Memory B cell (primary cell): ENCODE measurements at regions not wholly inside any gene's neighbourhood (a gene's known extent, or its start where the extent isn't known, plus 50 kb on each side); places are given as distances from the start of the nearest gene placed in this dataset.

Source experiments
- ATAC-seq: fragments of 150-1000 bp; cut with Tn5 transposase; 2 replicates; pipeline ENCODE4 v1.10.0; 2021; ENCODE audit warnings: low read depth, mild to moderate bottlenecking, moderate library complexity
- DNase-seq, 2 donors: peaks; one replicate each; pipeline ENCODE4 v3.0.0; 2022; ENCODE audit warnings: low spot score in 2 of 2
- H3K27ac Mint-ChIP-seq: one replicate; pipeline ENCODE4 v1.8.0; 2022; ENCODE audit warnings: mild to moderate bottlenecking, moderate library complexity, mixed read lengths
- H3K27me3 Mint-ChIP-seq: one replicate; pipeline ENCODE4 v1.8.0; 2022; ENCODE audit warnings: mixed read lengths
- H3K36me3 Mint-ChIP-seq: one replicate; pipeline ENCODE4 v1.8.0; 2022; ENCODE audit warnings: mild to moderate bottlenecking, mixed read lengths
- H3K4me1 Mint-ChIP-seq: one replicate; pipeline ENCODE4 v1.8.0; 2022; ENCODE audit warnings: mixed read lengths
- H3K4me3 Mint-ChIP-seq: one replicate; pipeline ENCODE4 v1.8.0; 2022; ENCODE audit warnings: mild to moderate bottlenecking, moderate library complexity, mixed read lengths
- H3K9me3 Mint-ChIP-seq: one replicate; pipeline ENCODE4 v1.8.0; 2022; ENCODE audit warnings: mixed read lengths

- H3K9me3 Mint-ChIP-seq: no peaks in the 10 kb centered on the region
- peaks cover 8% of the 10 kb centered on the region for H3K27me3 Mint-ChIP-seq
- no peak overlapping the region for H3K4me3 Mint-ChIP-seq
- peaks cover 9% of the 10 kb centered on the region for H3K4me1 Mint-ChIP-seq
- no peak for DNase-seq
- no peaks in the 10 kb centered on the region for H3K36me3 Mint-ChIP-seq
- ATAC-seq: no peak
- H3K27ac Mint-ChIP-seq: no peak overlapping the region
These were observed 94.6 kb downstream of the ZPLD1 start for GRCh38 chr3:102529452-102529851.

- Mint-ChIP-seq H3K4me1 (peaks cover 5% of the 10 kb centered on the region), H3K27me3 (peaks cover 8% of the 10 kb centered on the region), H3K36me3 (no peaks in the 10 kb centered on the region), H3K27ac (no peak overlapping the region), H3K9me3 (no peaks in the 10 kb centered on the region), H3K4me3 (no peak overlapping the region)
- no peak for ATAC-seq
- DNase-seq: no peak
These were observed 95.8 kb downstream of the ZPLD1 start for GRCh38 chr3:102530415-102531181.

DNA sequence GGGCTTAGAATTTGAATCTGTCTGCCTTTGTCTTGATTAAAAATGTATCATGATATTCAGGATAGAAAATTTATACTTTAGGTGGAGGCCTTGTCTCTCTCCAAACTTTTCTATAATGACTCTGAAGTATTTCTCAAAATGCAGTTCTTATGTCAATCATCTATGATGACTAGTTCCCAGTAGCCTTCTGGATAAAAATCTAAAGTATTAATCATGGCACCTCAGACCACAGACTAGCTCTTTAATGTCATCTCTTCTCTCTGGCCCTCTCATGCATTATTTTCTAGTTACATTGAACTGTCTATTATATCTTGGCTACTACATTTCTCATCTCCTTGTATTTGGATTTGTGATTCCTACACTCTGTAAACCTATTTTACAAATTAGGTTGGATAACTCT is 96.9 kb downstream of the ZPLD1 start:
- Mint-ChIP-seq H3K36me3 (no peaks in the 10 kb centered on the region), H3K4me1 (peaks cover 1% of the 10 kb centered on the region), H3K27ac (no peak overlapping the region), H3K4me3 (no peak overlapping the region), H3K27me3 (peaks cover 6% of the 10 kb centered on the region), H3K9me3 (no peaks in the 10 kb centered on the region)
- DNase-seq: no peak
- no peak for ATAC-seq

- H3K36me3 Mint-ChIP-seq: no peaks in the 10 kb centered on the region
- ATAC-seq: peak; percentile 59
- H3K27ac Mint-ChIP-seq: no peak overlapping the region
- H3K4me3 Mint-ChIP-seq: no peak overlapping the region
- H3K27me3 Mint-ChIP-seq: peaks cover 6% of the 10 kb centered on the region
- H3K9me3 Mint-ChIP-seq: no peaks in the 10 kb centered on the region
- H3K4me1 Mint-ChIP-seq: peaks cover 2% of the 10 kb centered on the region
- no peak for DNase-seq
These were observed 98.1 kb downstream of the ZPLD1 start for GRCh38 chr3:102532901-102533300.

GRCh38 chr3:102533784-102534183 is 99.0 kb downstream of the ZPLD1 start:
- no peaks in the 10 kb centered on the region for H3K9me3 Mint-ChIP-seq
- no peak overlapping the region for H3K27ac Mint-ChIP-seq
- DNase-seq (no peak), ATAC-seq (no peak)
- H3K4me1 Mint-ChIP-seq: peaks cover 2% of the 10 kb centered on the region
- H3K27me3 Mint-ChIP-seq: peaks cover 6% of the 10 kb centered on the region
- no peaks in the 10 kb centered on the region for H3K36me3 Mint-ChIP-seq
- H3K4me3 Mint-ChIP-seq: no peak overlapping the region

DNA sequence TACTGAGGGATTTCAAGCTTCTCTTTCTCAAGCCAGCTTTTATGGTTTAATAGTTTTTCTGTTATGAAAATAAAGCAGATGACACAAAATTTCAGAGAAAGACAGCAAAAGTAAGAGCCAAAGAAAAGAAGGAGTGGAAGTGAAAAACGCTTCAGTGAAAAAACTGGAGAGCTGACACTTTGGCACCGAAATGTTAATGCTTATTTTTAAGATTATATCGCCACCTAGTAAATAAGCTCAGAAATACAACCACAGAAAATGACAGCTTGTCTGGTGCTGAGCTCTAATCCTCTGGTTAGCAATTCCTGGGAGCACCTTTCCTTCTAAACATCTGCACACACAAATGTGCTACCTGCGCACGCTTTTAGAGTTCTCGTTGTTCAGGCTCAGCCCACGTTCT is 101.6 kb downstream of the ZPLD1 start:
- H3K4me1 Mint-ChIP-seq: peaks cover 2% of the 10 kb centered on the region
- no peak overlapping the region for H3K27ac Mint-ChIP-seq
- H3K9me3 Mint-ChIP-seq: no peaks in the 10 kb centered on the region
- ATAC-seq (peak; percentile 54), DNase-seq (peak in 1 of 2 donors; percentile 5)
- no peak overlapping the region for H3K4me3 Mint-ChIP-seq
- H3K36me3 Mint-ChIP-seq: no peaks in the 10 kb centered on the region
- peaks cover 13% of the 10 kb centered on the region for H3K27me3 Mint-ChIP-seq

- peaks cover 2% of the 10 kb centered on the region for H3K4me1 Mint-ChIP-seq
- peaks cover 9% of the 10 kb centered on the region for H3K27me3 Mint-ChIP-seq
- no peak overlapping the region for H3K4me3 Mint-ChIP-seq
- no peak for DNase-seq
- H3K36me3 Mint-ChIP-seq: no peaks in the 10 kb centered on the region
- no peak overlapping the region for H3K27ac Mint-ChIP-seq
- no peak for ATAC-seq
- no peaks in the 10 kb centered on the region for H3K9me3 Mint-ChIP-seq
These were observed 102.3 kb downstream of the ZPLD1 start for GRCh38 chr3:102537123-102537522.

- H3K27me3 Mint-ChIP-seq: peaks cover 9% of the 10 kb centered on the region
- H3K4me3 Mint-ChIP-seq: no peak overlapping the region
- DNase-seq (no peak), ATAC-seq (no peak)
- no peaks in the 10 kb centered on the region for H3K4me1 Mint-ChIP-seq
- H3K36me3 Mint-ChIP-seq: no peaks in the 10 kb centered on the region
- no peak overlapping the region for H3K27ac Mint-ChIP-seq
- no peaks in the 10 kb centered on the region for H3K9me3 Mint-ChIP-seq
These were observed 109.9 kb downstream of the ZPLD1 start for GRCh38 chr3:102544741-102545140.

DNA sequence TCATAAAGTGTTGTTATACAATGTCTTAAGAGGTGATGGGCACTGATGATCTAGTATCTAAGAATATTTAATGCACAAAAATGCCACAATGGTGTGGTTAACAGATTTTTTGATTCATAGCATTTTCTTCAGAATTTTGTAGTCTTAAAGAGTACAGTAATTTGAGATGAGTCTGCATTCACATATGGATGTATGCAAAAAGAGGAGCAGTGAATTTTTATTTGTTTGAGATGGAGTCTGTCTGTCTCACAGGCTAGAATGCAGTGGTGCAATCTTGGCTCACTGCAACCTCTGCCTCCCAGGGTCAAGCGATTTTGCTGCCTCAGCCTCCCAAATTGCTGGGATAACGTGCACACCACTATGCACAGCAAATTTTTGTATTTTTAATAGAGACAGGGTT is 110.5 kb downstream of the ZPLD1 start:
- no peak for ATAC-seq
- no peak for DNase-seq
- no peaks in the 10 kb centered on the region for H3K36me3 Mint-ChIP-seq
- peaks cover 6% of the 10 kb centered on the region for H3K27me3 Mint-ChIP-seq
- no peak overlapping the region for H3K27ac Mint-ChIP-seq
- no peak overlapping the region for H3K4me3 Mint-ChIP-seq
- no peaks in the 10 kb centered on the region for H3K4me1 Mint-ChIP-seq
- H3K9me3 Mint-ChIP-seq: no peaks in the 10 kb centered on the region

GRCh38 chr3:102553876-102554275 is 119.1 kb downstream of the ZPLD1 start:
- Mint-ChIP-seq H3K9me3 (no peaks in the 10 kb centered on the region), H3K27ac (no peak overlapping the region), H3K4me1 (no peaks in the 10 kb centered on the region), H3K4me3 (no peak overlapping the region), H3K36me3 (no peaks in the 10 kb centered on the region), H3K27me3 (peaks cover 9% of the 10 kb centered on the region)
- ATAC-seq (no peak), DNase-seq (no peak)

- Mint-ChIP-seq H3K4me3 (no peak overlapping the region), H3K36me3 (no peaks in the 10 kb centered on the region), H3K27me3 (peaks cover 6% of the 10 kb centered on the region), H3K9me3 (peaks cover 1% of the 10 kb centered on the region), H3K27ac (no peak overlapping the region), H3K4me1 (no peaks in the 10 kb centered on the region)
- DNase-seq (no peak), ATAC-seq (no peak)
These were observed 135.7 kb downstream of the ZPLD1 start for GRCh38 chr3:102570511-102570910.

DNA sequence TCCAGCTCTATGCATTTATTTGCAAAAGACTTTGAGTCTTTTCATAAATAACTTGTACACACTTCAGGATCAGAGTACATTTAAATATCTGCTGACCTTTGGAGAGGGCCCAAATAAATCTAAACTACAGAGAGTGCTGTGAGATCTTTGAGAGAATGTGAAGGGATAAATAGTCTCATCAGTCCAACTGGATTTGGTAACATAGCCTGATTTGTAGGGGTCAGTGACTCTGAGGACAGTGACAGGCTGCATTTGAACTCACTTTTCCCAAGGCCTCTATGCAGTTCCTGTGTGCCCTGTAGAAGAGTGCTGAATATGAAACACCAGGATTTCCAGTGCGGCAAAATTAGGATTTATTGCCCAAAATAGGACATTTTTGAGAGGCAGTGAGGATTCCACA is 136.2 kb downstream of the ZPLD1 start:
- no peaks in the 10 kb centered on the region for H3K36me3 Mint-ChIP-seq
- H3K9me3 Mint-ChIP-seq: no peaks in the 10 kb centered on the region
- peaks cover 5% of the 10 kb centered on the region for H3K27me3 Mint-ChIP-seq
- no peaks in the 10 kb centered on the region for H3K4me1 Mint-ChIP-seq
- H3K27ac Mint-ChIP-seq: no peak overlapping the region
- no peak overlapping the region for H3K4me3 Mint-ChIP-seq
- no peak for DNase-seq
- ATAC-seq: no peak

GRCh38 chr3:102571720-102572384 is 137.0 kb downstream of the ZPLD1 start:
- no peak for DNase-seq
- Mint-ChIP-seq H3K36me3 (no peaks in the 10 kb centered on the region), H3K4me3 (no peak overlapping the region), H3K9me3 (no peaks in the 10 kb centered on the region), H3K27me3 (peaks cover 5% of the 10 kb centered on the region), H3K4me1 (no peaks in the 10 kb centered on the region), H3K27ac (no peak overlapping the region)
- ATAC-seq: no peak

GRCh38 chr3:102573483-102574028 is 138.7 kb downstream of the ZPLD1 start:
- Mint-ChIP-seq H3K27ac (no peak overlapping the region), H3K4me3 (no peak overlapping the region), H3K36me3 (no peaks in the 10 kb centered on the region), H3K4me1 (no peaks in the 10 kb centered on the region), H3K27me3 (peaks cover 2% of the 10 kb centered on the region), H3K9me3 (no peaks in the 10 kb centered on the region)
- no peak for DNase-seq
- no peak for ATAC-seq
